ENCODE measurements at regions not wholly inside any gene's neighbourhood (a gene's known extent, or its start where the extent isn't known, plus 50 kb on each side); places are given as distances from the start of the nearest gene placed in this dataset.

DNA sequence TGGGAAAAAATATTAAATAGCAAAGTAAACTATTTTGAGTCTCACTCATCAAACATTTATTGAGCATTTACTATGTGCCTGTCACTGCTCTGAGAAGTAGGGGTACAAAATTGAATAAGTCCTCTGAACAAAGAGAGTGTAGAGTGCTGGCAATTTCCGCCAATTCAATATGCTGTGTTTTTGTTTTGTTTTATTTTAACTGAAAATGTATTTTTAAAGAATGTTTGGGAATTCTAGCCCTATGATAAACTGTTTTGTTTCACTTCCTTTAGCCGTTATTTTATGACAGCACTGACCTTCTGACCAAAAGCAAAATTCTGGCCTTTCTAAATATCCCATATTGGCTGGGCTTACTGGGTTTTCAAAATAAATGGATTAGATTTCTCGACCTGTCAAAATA lies 64.7 kb upstream of the LMO2 start:
- TF ChIP-seq, protein P1, sequence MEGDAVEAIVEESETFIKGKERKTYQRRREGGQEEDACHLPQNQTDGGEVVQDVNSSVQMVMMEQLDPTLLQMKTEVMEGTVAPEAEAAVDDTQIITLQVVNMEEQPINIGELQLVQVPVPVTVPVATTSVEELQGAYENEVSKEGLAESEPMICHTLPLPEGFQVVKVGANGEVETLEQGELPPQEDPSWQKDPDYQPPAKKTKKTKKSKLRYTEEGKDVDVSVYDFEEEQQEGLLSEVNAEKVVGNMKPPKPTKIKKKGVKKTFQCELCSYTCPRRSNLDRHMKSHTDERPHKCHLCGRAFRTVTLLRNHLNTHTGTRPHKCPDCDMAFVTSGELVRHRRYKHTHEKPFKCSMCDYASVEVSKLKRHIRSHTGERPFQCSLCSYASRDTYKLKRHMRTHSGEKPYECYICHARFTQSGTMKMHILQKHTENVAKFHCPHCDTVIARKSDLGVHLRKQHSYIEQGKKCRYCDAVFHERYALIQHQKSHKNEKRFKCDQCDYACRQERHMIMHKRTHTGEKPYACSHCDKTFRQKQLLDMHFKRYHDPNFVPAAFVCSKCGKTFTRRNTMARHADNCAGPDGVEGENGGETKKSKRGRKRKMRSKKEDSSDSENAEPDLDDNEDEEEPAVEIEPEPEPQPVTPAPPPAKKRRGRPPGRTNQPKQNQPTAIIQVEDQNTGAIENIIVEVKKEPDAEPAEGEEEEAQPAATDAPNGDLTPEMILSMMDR (IDR thresholded peaks at IDR 0.05; ENCODE audit: poor library complexity) = no peak
- no peak for TF ChIP-seq EZH2 (IDR thresholded peaks at IDR 0.05; ENCODE audit: borderline replicate concordance)
- TF ChIP-seq EZH2phosphoT487 (IDR thresholded peaks at IDR 0.05; ENCODE audit: low read depth, severe bottlenecking, unreplicated experiment) = no peak
